Posterior vena cava (tissue), 2 donors: ENCODE measurements at regions not wholly inside any gene's neighbourhood (a gene's known extent, or its start where the extent isn't known, plus 50 kb on each side); places are given as distances from the start of the nearest gene placed in this dataset.
"Not testable (repeated sequence)": the region's sequence is repeated elsewhere in the genome, so short reads cannot be mapped to it uniquely, and the experiment has no call there.

ENCODE experiments used
- DNase-seq: peaks from one replicate; pipeline ENCODE4 v3.0.0-alpha.2; 2020; ENCODE audit warnings: low spot score
- intact Hi-C, 2 donors: fragments of 100-400 bp; cut with DNase I; formaldehyde crosslinking; loops; one replicate each; pipeline versions ENCODE4 v1.14.1 to v1.14.2; 2022 to 2023
- donor health status: DM: yes; HTN: yes; CAD: no.
- donor health status: DM: yes; HTN: yes; CAD: no.

- intact Hi-C loops, result no loop called here
- no peak for DNase-seq
These were observed 155.1 kb upstream of the FZD8 start for GRCh38 chr10:35797187-35797586.

- intact Hi-C loops, result no loop called here
- DNase-seq, result no peak
These were observed 153.2 kb upstream of the FZD8 start for GRCh38 chr10:35795131-35795824.

DNA sequence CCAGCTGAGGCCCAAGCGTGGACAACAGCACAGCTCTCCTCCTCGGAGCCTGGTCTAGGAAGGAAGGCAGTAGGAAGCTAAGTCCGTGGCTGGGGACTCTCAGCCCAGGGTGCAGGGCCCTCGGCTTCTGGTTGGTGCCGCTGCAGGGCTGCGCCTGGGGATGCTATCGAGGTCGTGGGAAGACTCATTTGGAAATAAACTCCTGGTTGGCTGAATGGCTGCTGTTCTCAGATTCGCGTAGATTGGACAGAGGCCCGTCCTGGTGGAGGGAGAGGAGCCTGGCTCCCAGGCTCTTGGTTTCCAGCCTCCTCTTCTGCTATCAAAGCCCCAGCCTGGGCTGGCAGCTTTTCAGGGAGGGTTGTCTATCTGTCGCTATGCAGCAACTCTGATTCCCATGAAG, 152.6 kb upstream of the FZD8 start:
- intact Hi-C loops, result no loop called here
- peak; percentile 85 for DNase-seq

GRCh38 chr10:35792291-35792690, 150.2 kb upstream of the FZD8 start:
- no peak for DNase-seq
- intact Hi-C loops, result no loop called here

DNA sequence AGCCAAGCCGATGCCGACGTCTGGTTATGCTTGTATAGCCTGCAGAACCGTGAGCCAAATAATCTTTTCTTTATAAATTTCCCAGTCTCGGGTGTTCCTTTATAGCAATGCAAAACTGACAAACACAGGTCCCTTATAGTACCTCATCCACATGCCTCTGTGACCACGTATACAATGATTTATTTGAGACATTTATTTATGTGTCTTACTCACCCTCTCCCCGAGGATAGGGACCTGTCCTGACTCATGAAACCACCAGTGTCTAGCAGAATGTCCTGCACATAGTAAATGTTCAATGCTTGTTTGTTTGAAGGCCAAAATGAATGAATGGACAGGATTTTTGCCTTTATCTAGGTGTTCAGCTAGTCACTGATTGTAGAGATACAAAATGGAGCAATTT, 147.9 kb upstream of the FZD8 start:
- DNase-seq, result no peak
- intact Hi-C loops, result no loop called here

DNA sequence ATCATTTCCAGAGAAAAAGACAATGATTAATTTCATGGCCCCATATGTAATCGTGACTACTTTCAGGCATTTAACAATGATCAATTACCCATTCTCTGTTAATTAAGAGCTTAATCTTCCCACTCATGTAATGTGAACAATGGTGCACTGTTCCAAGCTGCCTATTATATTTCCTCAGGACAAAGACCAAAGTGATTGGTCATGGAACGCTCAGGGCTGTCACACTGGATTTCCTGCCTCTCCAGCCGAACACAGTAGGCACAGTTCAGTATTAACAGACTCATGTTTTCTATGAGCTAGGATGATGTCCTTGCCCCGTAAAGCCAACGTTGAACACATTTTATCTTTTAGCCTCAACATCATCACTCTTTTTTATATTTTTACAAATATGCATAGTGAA, 142.7 kb upstream of the FZD8 start:
- intact Hi-C loops, result no loop called here
- no peak for DNase-seq

GRCh38 chr10:35783305-35783838, 141.3 kb upstream of the FZD8 start:
- intact Hi-C loops, result no loop called here
- no peak for DNase-seq

GRCh38 chr10:35781643-35782035, 139.5 kb upstream of the FZD8 start:
- no peak for DNase-seq
- intact Hi-C loops, result no loop called here

GRCh38 chr10:35780970-35781642, 139.0 kb upstream of the FZD8 start:
- DNase-seq, result no peak
- intact Hi-C loops, result no loop called here

DNA sequence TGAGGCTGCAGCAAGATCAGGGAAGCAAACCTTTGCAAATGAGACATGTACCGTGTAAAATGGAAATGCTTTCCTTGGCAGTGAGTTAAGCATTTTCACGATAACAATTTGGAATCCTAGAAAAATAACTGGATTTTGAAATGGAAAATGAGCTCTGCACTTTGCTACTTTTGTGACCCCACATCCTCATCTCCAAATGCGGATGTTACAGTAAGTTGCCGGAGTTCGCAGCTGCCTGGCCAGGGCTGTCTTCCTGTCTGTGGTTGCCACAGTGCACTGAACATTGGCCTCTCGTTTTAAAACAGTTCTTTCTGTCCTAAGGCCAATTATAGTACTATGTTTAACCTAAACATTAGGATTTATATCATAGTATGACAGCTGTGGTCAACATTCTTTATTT, 136.2 kb upstream of the FZD8 start:
- DNase-seq, result no peak
- intact Hi-C loops, result no loop called here

- intact Hi-C loops, DNase-seq: not testable (repeated sequence)
These were observed 134.5 kb upstream of the FZD8 start for GRCh38 chr10:35776557-35776956.

GRCh38 chr10:35774109-35774508, 132.0 kb upstream of the FZD8 start:
- intact Hi-C loops, result no loop called here
- DNase-seq, result no peak

DNA sequence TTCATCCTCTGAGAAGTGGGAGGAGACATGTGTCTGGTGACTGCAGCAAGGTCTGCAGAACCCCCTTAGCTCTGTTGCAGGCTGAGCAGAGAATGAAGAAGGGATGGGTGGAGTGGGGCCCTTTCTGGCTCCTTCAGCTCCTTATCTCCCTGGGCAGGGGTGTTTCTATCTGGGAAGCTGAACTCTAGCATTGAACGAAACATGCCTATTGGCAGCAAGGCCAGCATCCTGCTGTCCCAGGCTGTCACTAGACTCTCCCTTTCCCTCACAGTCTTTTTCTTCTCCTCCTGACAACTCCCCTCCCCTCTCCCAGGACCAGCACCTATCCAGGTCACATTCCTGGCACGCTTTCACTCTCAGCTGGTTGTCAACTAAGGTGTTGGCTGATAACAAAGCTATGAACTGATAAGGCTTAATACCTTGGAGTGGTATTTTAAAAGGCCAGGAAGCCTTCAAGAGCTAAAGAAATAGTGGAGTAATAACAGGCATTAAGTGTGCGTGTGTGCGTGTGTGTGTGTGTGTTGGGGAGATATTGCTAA, 128.8 kb upstream of the FZD8 start:
- intact Hi-C loops, result no loop called here
- no peak for DNase-seq

GRCh38 chr10:35769795-35770194, 127.7 kb upstream of the FZD8 start:
- intact Hi-C loops, result no loop called here
- no peak for DNase-seq

DNA sequence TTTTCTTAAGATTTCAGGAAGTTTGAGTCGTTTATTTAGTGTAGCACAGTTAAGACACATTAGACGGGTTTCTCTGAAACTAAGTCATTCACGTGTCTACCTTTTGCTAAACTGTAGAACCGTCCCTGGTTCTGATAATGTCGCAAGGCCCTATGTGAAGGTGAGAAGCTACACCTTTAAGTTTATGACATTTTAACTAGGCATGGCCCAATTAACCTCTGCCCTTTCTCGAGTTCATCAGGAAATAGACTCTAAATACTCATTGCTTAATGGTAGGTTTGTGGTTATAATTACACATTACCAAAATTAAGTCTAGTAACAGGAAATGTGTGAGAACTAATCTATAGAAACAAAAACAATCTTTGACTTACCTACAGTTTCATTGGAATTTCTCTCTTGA, 126.6 kb upstream of the FZD8 start:
- no peak for DNase-seq

GRCh38 chr10:35768011-35768410, 125.9 kb upstream of the FZD8 start:
- intact Hi-C loops, result no loop called here
- no peak for DNase-seq

More for the DNA sequence above, 126.6 kb upstream of the FZD8 start:
- intact Hi-C loops, result no loop called here

- no peak for DNase-seq
- intact Hi-C loops, result no loop called here
These were observed 123.9 kb upstream of the FZD8 start for GRCh38 chr10:35765996-35766395.

GRCh38 chr10:35765066-35765527, 123.0 kb upstream of the FZD8 start:
- intact Hi-C loops, result no loop called here

GRCh38 chr10:35762311-35763030, 120.4 kb upstream of the FZD8 start:
- DNase-seq, result no peak
- intact Hi-C loops, result no loop called here

More at GRCh38 chr10:35765066-35765527, 123.0 kb upstream of the FZD8 start:
- no peak for DNase-seq

DNA sequence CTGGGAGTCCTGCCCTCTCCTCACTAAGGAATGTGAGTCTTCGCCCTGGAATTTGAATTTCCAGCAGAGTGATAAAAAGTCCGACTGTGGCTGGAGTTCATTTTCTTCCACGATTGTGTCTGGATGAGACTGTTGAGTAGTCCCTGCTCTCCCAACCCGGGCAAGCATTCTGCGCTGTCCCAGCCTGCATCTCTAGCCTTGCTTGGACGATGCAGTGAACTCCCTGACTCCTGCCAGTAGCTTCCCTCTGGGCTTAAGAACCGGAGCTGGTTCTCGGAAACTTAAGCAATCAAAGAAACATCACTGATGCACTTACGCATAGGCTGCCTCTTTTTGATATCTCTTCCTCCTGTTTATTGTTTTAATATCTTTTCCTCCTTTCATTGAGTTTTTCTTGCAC, 116.0 kb upstream of the FZD8 start:
- peak; percentile 93 for DNase-seq
- intact Hi-C loops, result no loop called here
